SH-SY5Y (cell line): ENCODE measurements at regions not wholly inside any gene's neighbourhood (a gene's known extent, or its start where the extent isn't known, plus 50 kb on each side); places are given as distances from the start of the nearest gene placed in this dataset.

ENCODE experiments used
- GATA2 ChIP-seq: IDR thresholded peaks from 2 replicates; pipeline ENCODE4 v1.6.1; 2011; ENCODE audit warnings: mild to moderate bottlenecking, low read depth, low read length
- GATA3 ChIP-seq: IDR thresholded peaks from 2 replicates; pipeline ENCODE4 v1.6.1; 2011; ENCODE audit warnings: low read depth, mild to moderate bottlenecking, low read length, moderate library complexity

DNA sequence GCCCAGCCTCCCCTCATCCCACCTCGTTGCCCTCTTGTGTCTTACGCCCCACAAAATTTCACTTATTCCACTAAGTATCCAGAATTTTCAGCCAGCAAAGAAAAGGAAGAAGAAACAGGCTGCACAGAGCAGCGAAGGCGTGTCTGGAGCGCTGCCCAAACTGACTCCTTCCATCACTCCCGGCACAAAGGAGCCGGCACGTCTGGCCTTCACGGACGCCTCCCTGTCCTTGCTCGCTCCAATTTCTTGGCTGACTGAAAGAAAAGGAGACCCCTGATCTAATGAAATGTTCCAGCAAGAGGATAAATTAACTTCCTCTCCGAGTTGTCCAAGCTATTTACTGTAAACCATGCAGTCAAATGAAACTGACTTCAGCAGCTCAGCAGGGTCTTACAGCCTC is 152.3 kb upstream of the CDH4 start:
- TF ChIP-seq GATA2 (no peak), GATA3 (no peak)

GRCh38 chr20:61100489-61100888 is 151.6 kb upstream of the CDH4 start:
- no peak for TF ChIP-seq GATA2
- no peak for TF ChIP-seq GATA3

DNA sequence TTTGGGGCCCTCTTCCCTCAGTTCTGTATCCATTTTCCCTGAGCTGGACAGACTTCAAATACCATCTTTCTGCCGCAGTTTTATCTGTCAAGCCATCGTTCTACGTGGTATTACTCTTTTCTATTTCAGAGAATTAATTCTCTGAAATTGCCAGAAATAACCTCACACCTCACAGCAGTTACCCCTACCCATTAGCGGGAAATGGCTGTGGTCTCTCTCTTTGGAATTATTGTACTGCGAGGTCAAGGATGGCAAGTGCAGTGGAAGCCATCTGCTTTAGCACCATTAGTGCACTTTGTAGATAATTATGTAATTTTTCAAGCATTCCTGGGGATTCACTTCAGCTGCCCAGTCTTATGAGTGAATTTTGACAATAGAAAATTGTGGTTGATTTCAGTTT is 147.8 kb upstream of the CDH4 start:
- no peak for TF ChIP-seq GATA3
- TF ChIP-seq GATA2 = no peak

- no peak for TF ChIP-seq GATA2
- TF ChIP-seq GATA3 = no peak
These were observed 146.7 kb upstream of the CDH4 start for GRCh38 chr20:61105395-61105794.

GRCh38 chr20:61106438-61106837 is 145.6 kb upstream of the CDH4 start:
- TF ChIP-seq GATA3 (no peak), GATA2 (no peak)

GRCh38 chr20:61109221-61109805 is 142.7 kb upstream of the CDH4 start:
- no peak for TF ChIP-seq GATA2

- TF ChIP-seq GATA2 (no peak), GATA3 (no peak)
These were observed 139.5 kb upstream of the CDH4 start for GRCh38 chr20:61112515-61112914.

DNA sequence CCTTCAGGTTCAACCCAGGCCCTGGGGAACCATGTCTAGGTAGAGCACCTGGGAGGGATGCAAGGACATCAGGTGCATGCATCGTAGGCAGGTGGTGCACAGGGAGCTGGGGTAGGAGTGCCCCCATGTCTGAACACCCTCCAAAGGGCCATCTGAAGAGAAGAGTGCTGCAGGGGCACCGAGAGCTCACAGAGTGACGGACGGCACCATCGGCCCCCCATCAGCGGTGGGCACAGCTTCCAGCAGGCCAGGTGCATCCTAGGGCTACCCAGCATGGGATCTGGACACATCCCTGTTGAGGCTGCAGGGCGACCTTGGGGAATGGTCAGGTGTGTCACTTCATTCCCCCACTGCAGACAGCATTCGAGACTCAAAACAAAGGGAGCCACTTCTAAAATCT is 138.3 kb upstream of the CDH4 start:
- TF ChIP-seq GATA2 (no peak), GATA3 (no peak)

DNA sequence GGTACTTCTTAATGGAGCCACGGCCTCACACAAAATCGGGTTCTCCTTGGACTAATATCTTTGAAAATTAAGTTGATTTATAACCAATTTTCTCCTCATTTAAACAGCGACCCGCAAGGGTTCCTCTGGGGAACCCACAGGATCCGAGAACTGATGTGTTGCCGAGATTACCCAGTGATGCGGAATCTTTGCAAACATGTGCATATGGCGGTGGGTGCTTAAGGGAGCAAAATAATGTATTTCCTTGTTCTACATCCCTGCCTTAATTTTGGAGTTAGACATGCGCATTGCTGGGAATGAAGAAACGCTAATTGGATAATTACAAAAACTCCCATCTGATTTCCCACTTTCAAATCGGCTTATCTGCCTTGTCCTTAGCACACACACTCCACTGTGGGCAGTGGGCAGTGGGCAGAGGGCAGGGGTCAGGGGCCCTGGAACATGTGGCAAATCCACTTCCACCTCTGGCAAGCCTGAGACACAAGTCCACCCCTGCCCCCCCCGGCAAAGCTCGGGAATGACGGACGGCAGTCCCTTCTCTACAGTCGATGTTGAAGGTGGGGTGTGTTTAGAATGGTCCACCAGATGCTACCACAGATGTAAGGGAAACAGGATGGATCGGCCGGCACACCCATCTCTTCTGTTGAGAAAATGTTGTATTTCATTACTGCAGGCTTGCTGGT is 137.4 kb upstream of the CDH4 start:
- TF ChIP-seq GATA2 = no peak
- no peak for TF ChIP-seq GATA3

- TF ChIP-seq GATA2 = no peak
These were observed 136.5 kb upstream of the CDH4 start for GRCh38 chr20:61115364-61116065.

DNA sequence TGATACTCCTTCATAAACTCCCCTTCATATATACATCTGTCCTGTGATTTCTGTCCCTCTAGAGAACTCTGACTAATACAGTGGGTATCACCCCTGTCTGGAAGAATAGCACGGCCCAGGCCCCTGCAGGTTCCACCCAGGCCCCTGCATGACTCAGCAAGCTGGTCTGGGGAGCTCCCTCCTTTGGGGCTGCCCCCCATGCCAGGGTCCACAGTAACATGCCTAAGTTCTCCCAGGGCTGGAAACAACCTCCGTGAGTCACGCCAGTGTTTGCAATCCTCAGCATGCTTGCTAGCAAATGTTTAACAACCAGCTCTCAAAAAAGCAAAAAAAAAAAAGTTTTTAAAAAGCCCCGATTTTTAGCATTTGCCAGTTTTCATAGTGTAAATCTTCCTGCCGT is 134.3 kb upstream of the CDH4 start:
- TF ChIP-seq GATA2 = no peak
- TF ChIP-seq GATA3 = no peak

- no peak for TF ChIP-seq GATA3
- no peak for TF ChIP-seq GATA2
These were observed 133.4 kb upstream of the CDH4 start for GRCh38 chr20:61118429-61119224.

- no peak for TF ChIP-seq GATA2
- no peak for TF ChIP-seq GATA3
These were observed 132.8 kb upstream of the CDH4 start for GRCh38 chr20:61119273-61119672.

DNA sequence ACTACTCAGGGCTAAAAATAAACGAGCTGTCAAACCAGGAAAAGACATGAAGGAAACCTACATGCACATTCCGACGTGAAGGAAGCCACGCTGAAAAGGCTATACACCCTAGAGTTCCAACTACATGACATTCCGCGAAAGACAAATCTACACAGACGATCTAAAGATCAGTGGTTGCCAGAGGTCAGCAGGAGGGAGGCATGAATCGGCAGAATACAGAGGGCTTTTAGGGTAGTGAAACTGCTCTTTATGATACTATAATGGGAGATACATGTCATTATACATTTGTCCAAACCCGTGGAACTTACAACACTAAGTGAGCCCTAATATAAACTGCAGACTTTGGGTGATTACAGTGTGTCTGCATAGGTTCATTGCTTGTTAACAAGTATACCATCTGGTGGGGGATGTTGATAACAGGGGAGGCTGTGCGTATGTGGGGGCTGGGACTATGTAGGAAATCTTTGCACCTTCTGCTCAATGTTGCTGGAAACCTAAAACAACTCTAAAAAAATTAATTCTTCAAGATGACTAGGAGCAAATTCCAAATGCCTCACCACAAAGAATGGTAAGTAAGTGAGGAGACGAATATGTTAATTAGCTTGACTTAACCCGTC is 132.2 kb upstream of the CDH4 start:
- TF ChIP-seq GATA2 (no peak), GATA3 (no peak)
